ENCODE measurements at regions not wholly inside any gene's neighbourhood (a gene's known extent, or its start where the extent isn't known, plus 50 kb on each side); places are given as distances from the start of the nearest gene placed in this dataset.

DNA sequence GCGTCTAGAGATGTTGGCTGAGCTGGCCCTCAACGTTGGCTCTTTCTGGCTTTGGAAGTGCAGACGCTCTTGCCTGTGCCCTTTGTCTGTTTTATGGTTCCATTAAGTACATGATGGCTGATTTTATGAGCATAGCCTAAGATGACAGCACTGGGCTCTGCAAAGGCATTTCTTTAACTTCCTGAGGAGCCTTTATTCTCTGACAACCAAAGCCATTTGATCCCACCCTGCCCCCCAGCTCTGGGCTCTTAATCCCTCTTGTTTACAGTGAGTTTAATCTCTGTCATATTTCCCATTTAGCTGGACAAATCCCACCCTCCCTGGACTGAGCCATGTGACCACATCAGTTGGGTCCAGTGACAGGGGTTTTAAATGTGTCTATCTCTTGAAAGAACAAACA is 195.9 kb downstream of the ACKR3 start:
- Histone ChIP-seq H3K79me2 (ENCODE audit: low read length) (no peaks in the 10 kb centered on the region), H3K9ac (ENCODE audit: low read length) (no peak overlapping the region), H3K27me3 (replicated peaks; ENCODE audit: insufficient read depth, low read length) (no peaks in the 10 kb centered on the region), H2AFZ (ENCODE audit: low read length) (no peak overlapping the region), H3K27ac (ENCODE audit: low read length) (no peak overlapping the region), H3K9me2 (replicated peaks; ENCODE audit: insufficient read depth, low read length) (no peaks in the 10 kb centered on the region), H3K4me1 (ENCODE audit: low read length) (no peaks in the 10 kb centered on the region), H3F3A (ENCODE audit: insufficient read depth, low read length) (no peaks in the 10 kb centered on the region), H3K4me3 (ENCODE audit: low read length) (no peak overlapping the region), H3K36me3 (replicated peaks; ENCODE audit: insufficient read depth, low read length) (no peaks in the 10 kb centered on the region), H3K4me2 (ENCODE audit: low read depth, low read length) (no peak overlapping the region), H3K9me3 (replicated peaks; ENCODE audit: insufficient read depth, low read length) (no peaks in the 10 kb centered on the region), H4K20me1 (ENCODE audit: insufficient read depth, low read length) (no peaks in the 10 kb centered on the region)
- TF ChIP-seq EZH2phosphoT487 (IDR thresholded peaks at IDR 0.05; ENCODE audit: low read length) (no peak), EZH2 (optimal IDR thresholded peaks at IDR 0.05; ENCODE audit: low read depth, low read length) (no peak)
- TF ChIP-seq, protein P1, sequence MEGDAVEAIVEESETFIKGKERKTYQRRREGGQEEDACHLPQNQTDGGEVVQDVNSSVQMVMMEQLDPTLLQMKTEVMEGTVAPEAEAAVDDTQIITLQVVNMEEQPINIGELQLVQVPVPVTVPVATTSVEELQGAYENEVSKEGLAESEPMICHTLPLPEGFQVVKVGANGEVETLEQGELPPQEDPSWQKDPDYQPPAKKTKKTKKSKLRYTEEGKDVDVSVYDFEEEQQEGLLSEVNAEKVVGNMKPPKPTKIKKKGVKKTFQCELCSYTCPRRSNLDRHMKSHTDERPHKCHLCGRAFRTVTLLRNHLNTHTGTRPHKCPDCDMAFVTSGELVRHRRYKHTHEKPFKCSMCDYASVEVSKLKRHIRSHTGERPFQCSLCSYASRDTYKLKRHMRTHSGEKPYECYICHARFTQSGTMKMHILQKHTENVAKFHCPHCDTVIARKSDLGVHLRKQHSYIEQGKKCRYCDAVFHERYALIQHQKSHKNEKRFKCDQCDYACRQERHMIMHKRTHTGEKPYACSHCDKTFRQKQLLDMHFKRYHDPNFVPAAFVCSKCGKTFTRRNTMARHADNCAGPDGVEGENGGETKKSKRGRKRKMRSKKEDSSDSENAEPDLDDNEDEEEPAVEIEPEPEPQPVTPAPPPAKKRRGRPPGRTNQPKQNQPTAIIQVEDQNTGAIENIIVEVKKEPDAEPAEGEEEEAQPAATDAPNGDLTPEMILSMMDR (IDR thresholded peaks at IDR 0.05; ENCODE audit: low read length): no peak
- DNase-seq: no peak

DNA sequence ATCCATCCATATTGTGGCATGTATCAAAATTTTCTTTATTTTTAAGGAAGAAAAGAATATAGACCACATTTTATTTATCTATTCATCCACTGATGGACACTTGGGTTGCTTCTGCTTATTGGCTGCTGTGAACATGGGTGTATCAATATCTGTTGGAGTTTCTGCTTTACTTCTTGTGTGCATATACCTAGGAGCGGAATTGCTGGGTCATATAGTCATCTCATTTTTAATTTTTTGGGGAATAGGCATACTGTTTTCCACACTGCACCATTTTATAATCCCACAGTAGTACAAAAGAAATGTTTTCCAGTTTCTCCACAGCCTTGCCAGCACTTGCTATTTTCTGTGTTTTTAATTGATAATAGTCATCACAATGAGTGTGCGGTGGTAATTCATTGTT is 197.2 kb downstream of the ACKR3 start:
- Histone ChIP-seq H4K20me1 (ENCODE audit: insufficient read depth, low read length) (no peaks in the 10 kb centered on the region), H3K27me3 (replicated peaks; ENCODE audit: insufficient read depth, low read length) (no peaks in the 10 kb centered on the region), H3K4me2 (ENCODE audit: low read depth, low read length) (no peak overlapping the region), H3K9ac (ENCODE audit: low read length) (no peak overlapping the region), H3K27ac (ENCODE audit: low read length) (no peak overlapping the region), H3K79me2 (ENCODE audit: low read length) (no peaks in the 10 kb centered on the region), H3K9me2 (replicated peaks; ENCODE audit: insufficient read depth, low read length) (no peaks in the 10 kb centered on the region), H2AFZ (ENCODE audit: low read length) (no peak overlapping the region), H3K9me3 (replicated peaks; ENCODE audit: insufficient read depth, low read length) (no peaks in the 10 kb centered on the region), H3K4me1 (ENCODE audit: low read length) (no peaks in the 10 kb centered on the region), H3K36me3 (replicated peaks; ENCODE audit: insufficient read depth, low read length) (no peaks in the 10 kb centered on the region), H3K4me3 (ENCODE audit: low read length) (no peak overlapping the region), H3F3A (ENCODE audit: insufficient read depth, low read length) (no peaks in the 10 kb centered on the region)
- DNase-seq: no peak
- no peak for TF ChIP-seq EZH2phosphoT487 (IDR thresholded peaks at IDR 0.05; ENCODE audit: low read length)
- TF ChIP-seq, protein P1 (IDR thresholded peaks at IDR 0.05; ENCODE audit: low read length): no peak
- TF ChIP-seq EZH2 (optimal IDR thresholded peaks at IDR 0.05; ENCODE audit: low read depth, low read length): no peak

DNA sequence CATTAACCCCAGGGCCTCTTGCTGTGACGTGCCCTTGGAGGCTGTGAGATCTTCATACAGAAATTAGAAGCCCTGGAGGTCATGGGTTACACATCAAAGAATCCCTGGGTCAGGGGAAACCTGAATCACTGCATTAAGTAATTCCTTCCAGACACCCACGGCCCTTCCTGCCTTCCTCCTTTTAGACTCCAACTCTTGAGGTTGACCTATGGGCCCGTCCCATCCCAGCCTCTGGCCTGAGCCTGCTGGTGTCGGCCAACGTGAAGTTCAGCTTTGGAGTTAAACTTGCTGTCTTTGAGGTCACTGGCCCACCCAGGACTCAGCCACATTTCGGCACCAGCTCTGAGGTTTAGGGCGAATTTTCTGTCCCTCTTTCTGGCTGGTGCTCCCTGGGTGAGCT is 198.3 kb downstream of the ACKR3 start:
- H3K4me3 ChIP-seq (ENCODE audit: low read length): no peak overlapping the region
- no peaks in the 10 kb centered on the region for H3K79me2 ChIP-seq (ENCODE audit: low read length)
- H3K27me3 ChIP-seq (replicated peaks; ENCODE audit: insufficient read depth, low read length): no peaks in the 10 kb centered on the region
- H3K4me1 ChIP-seq (ENCODE audit: low read length): no peaks in the 10 kb centered on the region
- H3K9me2 ChIP-seq (replicated peaks; ENCODE audit: insufficient read depth, low read length): no peaks in the 10 kb centered on the region
- DNase-seq: no peak
- TF ChIP-seq, protein P1 (IDR thresholded peaks at IDR 0.05; ENCODE audit: low read length): no peak
- H3K4me2 ChIP-seq (ENCODE audit: low read depth, low read length): no peak overlapping the region
- no peak overlapping the region for H3K27ac ChIP-seq (ENCODE audit: low read length)
- H3K9ac ChIP-seq (ENCODE audit: low read length): no peak overlapping the region
- no peaks in the 10 kb centered on the region for H4K20me1 ChIP-seq (ENCODE audit: insufficient read depth, low read length)
- H3K36me3 ChIP-seq (replicated peaks; ENCODE audit: insufficient read depth, low read length): no peaks in the 10 kb centered on the region
- H2AFZ ChIP-seq (ENCODE audit: low read length): no peak overlapping the region
- no peaks in the 10 kb centered on the region for H3K9me3 ChIP-seq (replicated peaks; ENCODE audit: insufficient read depth, low read length)
- H3F3A ChIP-seq (ENCODE audit: insufficient read depth, low read length): no peaks in the 10 kb centered on the region
